ENCODE measurements at regions not wholly inside any gene's neighbourhood (a gene's known extent, or its start where the extent isn't known, plus 50 kb on each side); places are given as distances from the start of the nearest gene placed in this dataset.

GRCh38 chr6:91330896-91331295 lies 744.0 kb upstream of the MAP3K7 start:
- TF ChIP-seq CTCF (IDR thresholded peaks at IDR 0.05) = no peak
- no peak for TF ChIP-seq POLR2A (IDR thresholded peaks at IDR 0.05)
- no peak for TF ChIP-seq POLR2AphosphoS5 (IDR thresholded peaks at IDR 0.05; ENCODE audit: insufficient read depth in 1 of 2, low read depth in 1 of 2)
